ENCODE measurements at regions not wholly inside any gene's neighbourhood (a gene's known extent, or its start where the extent isn't known, plus 50 kb on each side); places are given as distances from the start of the nearest gene placed in this dataset.

- TF ChIP-seq CTCF (conservative IDR thresholded peaks at IDR 0.05), result no peak
- Mint-ChIP-seq H3K27ac (ENCODE audit: unreplicated experiment) (no peak overlapping the region), H3K36me3 (ENCODE audit: low read depth) (no peaks in the 10 kb centered on the region), H3K4me3 (no peak overlapping the region), H3K9me3 (no peaks in the 10 kb centered on the region), H3K27me3 (ENCODE audit: low read depth) (no peaks in the 10 kb centered on the region), H3K4me1 (no peaks in the 10 kb centered on the region)
- DNase-seq (ENCODE audit: low read depth, low spot score), result no peak
Observed at GRCh38 chr12:38155020-38155395, 161.6 kb upstream of the ALG10B start.

- no peak for DNase-seq (ENCODE audit: low read depth, low spot score)
- no peak for TF ChIP-seq CTCF (conservative IDR thresholded peaks at IDR 0.05)
- Mint-ChIP-seq H3K4me1 (no peaks in the 10 kb centered on the region), H3K27ac (ENCODE audit: unreplicated experiment) (no peak overlapping the region), H3K27me3 (ENCODE audit: low read depth) (no peaks in the 10 kb centered on the region), H3K9me3 (no peaks in the 10 kb centered on the region), H3K4me3 (no peak overlapping the region), H3K36me3 (ENCODE audit: low read depth) (no peaks in the 10 kb centered on the region)
Observed at GRCh38 chr12:38155526-38156496, 160.8 kb upstream of the ALG10B start.

- H3K36me3 Mint-ChIP-seq (ENCODE audit: low read depth), result no peaks in the 10 kb centered on the region
- TF ChIP-seq CTCF (conservative IDR thresholded peaks at IDR 0.05), result no peak
- H3K4me3 Mint-ChIP-seq, result no peak overlapping the region
- H3K27ac Mint-ChIP-seq (ENCODE audit: unreplicated experiment), result no peak overlapping the region
- no peaks in the 10 kb centered on the region for H3K9me3 Mint-ChIP-seq
- no peaks in the 10 kb centered on the region for H3K27me3 Mint-ChIP-seq (ENCODE audit: low read depth)
- H3K4me1 Mint-ChIP-seq, result no peaks in the 10 kb centered on the region
- no peak for DNase-seq (ENCODE audit: low read depth, low spot score)
Observed at GRCh38 chr12:38156497-38157245, 159.9 kb upstream of the ALG10B start.

GRCh38 chr12:38157274-38157932 is 159.2 kb upstream of the ALG10B start:
- Mint-ChIP-seq H3K9me3 (peaks cover 4% of the 10 kb centered on the region), H3K4me3 (no peak overlapping the region), H3K27me3 (ENCODE audit: low read depth) (no peaks in the 10 kb centered on the region), H3K4me1 (no peaks in the 10 kb centered on the region), H3K36me3 (ENCODE audit: low read depth) (no peaks in the 10 kb centered on the region), H3K27ac (ENCODE audit: unreplicated experiment) (no peak overlapping the region)
- TF ChIP-seq CTCF (conservative IDR thresholded peaks at IDR 0.05), result no peak
- no peak for DNase-seq (ENCODE audit: low read depth, low spot score)

GRCh38 chr12:38157933-38158401 is 158.6 kb upstream of the ALG10B start:
- Mint-ChIP-seq H3K27me3 (ENCODE audit: low read depth) (no peaks in the 10 kb centered on the region), H3K9me3 (peaks cover 4% of the 10 kb centered on the region), H3K36me3 (ENCODE audit: low read depth) (no peaks in the 10 kb centered on the region), H3K4me1 (no peaks in the 10 kb centered on the region), H3K4me3 (no peak overlapping the region), H3K27ac (ENCODE audit: unreplicated experiment) (no peak overlapping the region)
- DNase-seq (ENCODE audit: low read depth, low spot score), result no peak
- no peak for TF ChIP-seq CTCF (conservative IDR thresholded peaks at IDR 0.05)

All from neural crest cell (in vitro differentiated cells).